SKM-1 (cell line): ENCODE measurements at regions not wholly inside any gene's neighbourhood (a gene's known extent, or its start where the extent isn't known, plus 50 kb on each side); places are given as distances from the start of the nearest gene placed in this dataset.
A peak's percentile ranks its signal among the peaks of the same experiment; 100 is the strongest.

ENCODE experiments used
- DNase-seq: peaks from one replicate; lab custom pipeline; 2025; ENCODE audit not compliant: unreplicated experiment; lab: John Stamatoyannopoulos, UW

- DNase-seq = no peak
Measured at GRCh38 chr4:138964716-138965426, 50.7 kb upstream of the NOCT start.

DNA sequence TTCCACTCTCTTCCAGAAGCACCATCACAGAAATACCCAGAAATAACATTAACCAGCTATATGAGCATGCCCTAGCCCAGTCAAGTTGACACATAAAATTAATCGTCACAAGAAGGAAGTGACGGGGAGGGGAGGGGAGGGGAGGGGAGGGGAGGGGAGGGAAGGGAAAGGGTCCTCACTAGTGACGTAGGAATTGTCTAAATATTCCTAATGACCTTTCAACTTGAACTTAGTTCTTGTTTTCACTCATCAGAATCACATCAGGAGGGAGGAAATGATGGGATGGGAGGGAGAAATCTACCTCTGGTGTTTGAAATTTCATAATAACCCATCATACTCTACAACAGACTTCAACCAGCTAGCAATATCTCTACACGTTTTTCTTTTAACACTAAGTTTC is 52.2 kb upstream of the NOCT start:
- no peak for DNase-seq

DNA sequence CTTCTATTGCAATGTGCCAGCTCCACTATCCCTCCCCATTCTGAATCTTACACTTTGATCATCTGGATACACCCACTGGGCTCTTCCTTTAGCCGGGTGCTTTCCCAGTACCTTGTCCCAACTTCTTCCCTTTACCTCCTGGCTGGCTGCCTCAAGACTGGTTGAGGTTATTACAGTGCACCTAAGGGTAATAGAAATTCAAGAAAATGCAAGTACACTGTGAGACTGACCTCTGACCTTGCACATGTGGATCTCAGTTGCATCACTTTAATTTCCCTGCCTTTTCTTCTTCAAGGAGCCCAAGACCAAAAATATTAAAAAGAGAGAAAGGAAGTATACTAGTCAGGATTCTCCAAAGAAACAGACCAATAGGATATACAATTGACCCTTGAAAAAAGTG is 53.9 kb upstream of the NOCT start:
- DNase-seq = no peak

- no peak for DNase-seq
Measured at GRCh38 chr4:138961129-138961528, 54.5 kb upstream of the NOCT start.

GRCh38 chr4:138960175-138960710 is 55.3 kb upstream of the NOCT start:
- no peak for DNase-seq

GRCh38 chr4:138959097-138959815 is 56.3 kb upstream of the NOCT start:
- DNase-seq = no peak

GRCh38 chr4:138958519-138958918 is 57.1 kb upstream of the NOCT start:
- DNase-seq = peak; percentile 31

DNA sequence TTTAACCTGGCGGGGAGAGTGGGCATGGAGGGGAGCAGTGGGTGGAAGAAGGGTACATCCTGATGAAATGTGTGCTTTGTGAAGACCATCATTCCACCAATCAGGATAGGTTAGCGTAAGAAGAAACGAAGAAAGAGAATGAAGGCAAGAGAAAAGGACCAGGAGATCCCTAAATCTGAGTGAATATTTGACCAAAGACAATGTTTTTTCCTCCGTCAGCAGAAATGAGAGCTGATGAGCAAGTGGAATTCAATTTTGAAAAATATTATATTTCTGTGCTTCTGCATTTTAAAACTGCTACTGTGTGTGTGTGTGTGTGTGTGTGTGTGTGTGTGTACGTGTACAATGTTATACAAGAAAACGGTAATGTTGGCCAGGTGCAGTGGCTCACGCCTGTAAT is 58.3 kb upstream of the NOCT start:
- DNase-seq = no peak

DNA sequence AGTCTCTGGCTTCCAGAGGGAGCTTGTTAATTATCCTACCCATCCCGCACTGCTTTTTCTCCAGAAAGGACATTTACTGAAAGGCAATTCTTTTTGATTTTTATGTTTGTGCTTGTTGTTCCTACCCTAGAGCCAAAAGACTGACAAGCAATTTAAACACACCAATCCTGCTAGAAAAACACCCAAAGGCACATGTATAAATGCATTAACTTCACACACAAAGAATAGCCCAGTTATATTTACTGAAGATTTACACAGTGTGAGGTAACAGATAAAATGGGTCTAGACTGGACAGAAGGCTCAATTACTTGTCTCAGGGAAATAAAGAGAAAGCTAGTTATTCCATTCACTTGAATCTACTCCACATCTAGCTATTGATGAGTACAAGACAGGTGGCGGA is 61.2 kb upstream of the NOCT start:
- no peak for DNase-seq

DNA sequence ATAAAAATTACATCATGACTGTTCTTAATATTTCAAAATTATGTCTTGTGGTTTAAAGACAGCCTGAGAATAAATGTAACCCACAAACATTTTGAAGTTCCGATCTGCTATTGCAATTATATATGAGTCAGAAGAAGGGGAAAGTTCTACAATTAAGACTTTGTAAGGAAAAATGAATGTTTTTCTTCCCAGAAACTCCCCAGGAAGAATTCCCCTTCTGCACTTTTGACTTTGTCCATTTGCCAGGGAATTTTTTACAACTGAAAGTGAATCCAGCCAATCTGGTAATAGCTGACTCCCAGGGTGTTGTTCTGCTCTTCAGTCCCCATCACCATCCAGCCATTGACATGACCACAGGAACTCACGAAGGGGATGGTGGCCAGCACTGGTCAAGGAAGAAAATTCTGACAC is 61.6 kb upstream of the NOCT start:
- DNase-seq = no peak

GRCh38 chr4:138952411-138952810 is 63.2 kb upstream of the NOCT start:
- no peak for DNase-seq

DNA sequence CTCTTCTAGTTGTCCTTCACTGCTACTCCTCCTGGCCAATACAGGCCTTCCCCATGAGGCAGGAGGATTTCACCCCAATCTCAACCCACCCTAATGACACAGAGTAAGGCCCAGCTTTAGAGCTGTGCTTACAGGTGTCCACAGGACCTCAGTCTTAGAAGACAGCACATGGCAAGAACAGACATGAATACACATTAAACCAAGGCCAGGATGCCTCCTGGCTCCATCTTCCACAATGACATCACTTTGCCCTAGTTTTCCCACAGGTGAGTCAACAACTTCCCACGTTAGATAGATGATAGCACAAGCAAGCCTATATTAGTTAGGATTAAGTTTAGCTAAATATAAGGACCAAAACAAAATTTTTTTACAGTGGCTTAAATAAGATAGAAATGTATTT is 63.8 kb upstream of the NOCT start:
- no peak for DNase-seq

DNA sequence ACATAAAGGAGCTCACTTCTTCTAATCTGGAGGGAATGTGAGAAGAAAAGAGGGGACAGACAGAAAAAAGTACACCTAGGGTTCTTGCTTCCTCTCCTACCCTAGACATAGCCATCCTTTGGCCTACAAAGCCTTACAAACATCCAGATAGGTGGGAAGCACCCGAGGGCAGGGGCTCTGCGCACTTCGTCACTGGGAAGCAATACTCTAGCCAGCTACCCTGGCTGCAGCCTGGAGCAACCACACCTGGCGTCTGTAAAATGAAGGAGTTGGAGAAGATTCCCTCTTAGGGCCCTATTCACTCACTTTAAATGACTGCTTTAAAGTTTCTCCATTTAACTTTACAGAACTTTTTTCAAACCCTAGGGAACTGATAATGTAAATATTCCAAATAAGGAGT is 65.7 kb upstream of the NOCT start:
- no peak for DNase-seq

GRCh38 chr4:138948918-138949317 is 66.7 kb upstream of the NOCT start:
- no peak for DNase-seq

GRCh38 chr4:138946306-138946705 is 69.3 kb upstream of the NOCT start:
- DNase-seq = no peak

DNA sequence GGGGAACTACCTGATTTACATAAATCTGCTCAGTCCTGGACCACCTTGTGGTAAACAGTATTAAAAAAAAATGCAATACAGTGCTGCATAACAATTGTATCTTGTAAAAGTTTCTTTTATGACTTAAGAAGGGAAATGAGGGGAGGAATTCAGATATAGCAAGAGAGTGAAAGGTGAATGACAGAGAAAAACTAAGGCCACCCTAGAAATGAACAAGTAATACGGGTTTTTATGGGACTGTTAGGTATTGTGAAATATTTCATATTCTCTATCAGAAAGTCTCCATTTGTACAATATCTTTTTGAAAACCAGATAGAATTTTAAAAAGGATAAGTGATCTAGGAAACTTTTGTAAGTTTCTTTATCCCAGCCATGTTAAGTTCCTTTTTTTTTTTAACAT is 69.7 kb upstream of the NOCT start:
- DNase-seq = no peak

GRCh38 chr4:138945401-138945800 is 70.2 kb upstream of the NOCT start:
- no peak for DNase-seq

DNA sequence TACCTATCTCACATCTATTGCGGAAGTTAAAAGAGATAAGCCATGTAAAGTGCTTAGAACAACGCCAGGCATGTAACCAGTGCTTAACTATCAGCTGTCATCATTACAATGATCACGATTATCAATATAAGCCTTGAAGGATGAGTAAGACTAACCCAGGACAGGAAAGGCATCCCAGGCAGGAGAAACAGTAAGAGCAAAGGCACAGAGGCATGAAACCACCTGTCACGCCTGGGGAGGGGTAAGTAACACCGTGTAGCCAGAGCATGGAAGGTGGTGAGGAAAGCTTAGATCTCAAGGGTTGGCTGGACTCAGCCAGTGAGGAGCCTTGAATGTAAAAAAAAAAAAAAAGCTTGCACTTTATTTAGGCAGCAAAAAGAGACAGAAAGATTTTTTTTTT is 71.7 kb upstream of the NOCT start:
- no peak for DNase-seq

GRCh38 chr4:138941037-138941436 is 74.5 kb upstream of the NOCT start:
- no peak for DNase-seq

DNA sequence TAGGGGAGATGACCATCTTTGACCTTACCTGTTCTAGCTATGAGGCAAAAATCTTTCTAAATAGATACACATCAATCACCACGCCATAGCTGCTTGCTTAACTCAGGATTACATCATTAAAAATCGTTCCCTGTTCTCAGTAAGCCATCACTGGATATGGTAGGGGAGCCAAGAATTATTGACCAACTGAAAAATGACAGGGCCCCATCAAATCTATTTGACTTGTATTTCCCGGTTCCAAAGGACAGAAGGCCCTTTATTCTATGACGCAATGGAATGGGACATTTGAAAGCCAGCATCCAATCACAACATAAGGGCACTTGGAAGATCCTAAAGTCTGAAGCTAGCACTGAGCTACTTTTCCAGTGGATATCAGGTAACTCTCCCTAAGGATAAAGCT is 75.6 kb upstream of the NOCT start:
- no peak for DNase-seq

- DNase-seq = peak; percentile 61
Measured at GRCh38 chr4:138938366-138938690, 77.3 kb upstream of the NOCT start.

DNA sequence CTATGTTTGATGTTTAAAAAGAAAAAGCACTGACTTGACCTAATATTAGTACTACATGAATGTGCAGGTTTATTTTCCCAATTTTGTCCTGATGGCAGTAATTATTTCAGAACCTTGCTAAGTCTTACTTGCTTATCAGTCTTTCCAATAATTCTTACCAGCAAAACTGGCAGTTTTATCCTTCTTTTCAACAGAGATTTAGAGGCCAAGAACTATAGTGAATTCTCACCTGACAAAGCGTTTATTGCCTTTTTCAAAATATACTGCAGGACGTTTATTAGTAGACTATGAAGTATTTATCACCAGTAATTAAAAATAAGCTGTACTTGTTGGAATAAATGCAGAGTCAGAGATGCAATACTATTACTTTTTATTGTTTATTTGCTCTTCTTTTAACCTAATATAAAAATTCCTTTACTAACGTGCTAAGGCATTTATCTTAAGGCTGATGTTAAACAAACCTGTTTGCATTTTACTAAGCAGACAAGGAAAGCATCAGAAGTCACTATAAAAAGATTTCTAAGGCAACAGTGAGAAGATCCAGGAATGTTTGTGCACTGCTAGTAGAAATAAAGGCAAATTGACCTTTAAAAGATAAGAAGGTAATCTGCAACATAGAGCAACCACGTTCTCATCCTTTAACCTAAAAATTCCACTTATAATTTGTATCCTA is 80.3 kb upstream of the NOCT start:
- no peak for DNase-seq
